ENCODE measurements at regions not wholly inside any gene's neighbourhood (a gene's known extent, or its start where the extent isn't known, plus 50 kb on each side); places are given as distances from the start of the nearest gene placed in this dataset.

- Histone ChIP-seq H3K4me3 (ENCODE audit: low read depth, low read length) (no peak overlapping the region), H3K9me3 (ENCODE audit: control insufficient read depth, insufficient read depth, low read length) (no peaks in the 10 kb centered on the region), H3K27me3 (ENCODE audit: control insufficient read depth, insufficient read depth, low read length) (no peaks in the 10 kb centered on the region), H3K4me1 (ENCODE audit: control insufficient read depth, insufficient read depth, low read length) (no peaks in the 10 kb centered on the region), H3K27ac (ENCODE audit: low read depth, low read length) (no peak overlapping the region), H3K36me3 (ENCODE audit: control insufficient read depth, insufficient read depth, low read length) (no peaks in the 10 kb centered on the region)
- WGBS (ENCODE audit: insufficient coverage), result 67% methylated on average over 2 of the region's 2 CpGs
- no peak for DNase-seq (ENCODE audit: low read depth in 4 of 6, low spot score in 6 of 6)
These were observed 85.7 kb downstream of the GJA1 start for GRCh38 chr6:121521164-121521555.

GRCh38 chr6:121522265-121522664 lies 86.8 kb downstream of the GJA1 start:
- DNase-seq (ENCODE audit: low read depth in 4 of 6, low spot score in 6 of 6), result no peak
- Histone ChIP-seq H3K4me1 (ENCODE audit: control insufficient read depth, insufficient read depth, low read length) (no peaks in the 10 kb centered on the region), H3K27me3 (ENCODE audit: control insufficient read depth, insufficient read depth, low read length) (no peaks in the 10 kb centered on the region), H3K9me3 (ENCODE audit: control insufficient read depth, insufficient read depth, low read length) (no peaks in the 10 kb centered on the region), H3K4me3 (ENCODE audit: low read depth, low read length) (no peak overlapping the region), H3K27ac (ENCODE audit: low read depth, low read length) (no peak overlapping the region), H3K36me3 (ENCODE audit: control insufficient read depth, insufficient read depth, low read length) (no peaks in the 10 kb centered on the region)
- WGBS (ENCODE audit: insufficient coverage), result 58% methylated on average over 2 of the region's 2 CpGs

GRCh38 chr6:121522771-121523386 lies 87.4 kb downstream of the GJA1 start:
- Histone ChIP-seq H3K27me3 (ENCODE audit: control insufficient read depth, insufficient read depth, low read length) (no peaks in the 10 kb centered on the region), H3K4me1 (ENCODE audit: control insufficient read depth, insufficient read depth, low read length) (no peaks in the 10 kb centered on the region), H3K27ac (ENCODE audit: low read depth, low read length) (no peak overlapping the region), H3K36me3 (ENCODE audit: control insufficient read depth, insufficient read depth, low read length) (no peaks in the 10 kb centered on the region), H3K4me3 (ENCODE audit: low read depth, low read length) (no peak overlapping the region), H3K9me3 (ENCODE audit: control insufficient read depth, insufficient read depth, low read length) (no peaks in the 10 kb centered on the region)
- 100% methylated on average over 1 of the region's 3 CpGs for WGBS (ENCODE audit: insufficient coverage)
- DNase-seq (ENCODE audit: low read depth in 4 of 6, low spot score in 6 of 6), result no peak

- no peak for DNase-seq (ENCODE audit: low read depth in 4 of 6, low spot score in 6 of 6)
- Histone ChIP-seq H3K9me3 (ENCODE audit: control insufficient read depth, insufficient read depth, low read length) (no peaks in the 10 kb centered on the region), H3K27me3 (ENCODE audit: control insufficient read depth, insufficient read depth, low read length) (no peaks in the 10 kb centered on the region), H3K27ac (ENCODE audit: low read depth, low read length) (no peak overlapping the region), H3K4me1 (ENCODE audit: control insufficient read depth, insufficient read depth, low read length) (no peaks in the 10 kb centered on the region), H3K36me3 (ENCODE audit: control insufficient read depth, insufficient read depth, low read length) (no peaks in the 10 kb centered on the region), H3K4me3 (ENCODE audit: low read depth, low read length) (no peak overlapping the region)
- WGBS (ENCODE audit: insufficient coverage), result 78% methylated on average over 6 of the region's 7 CpGs
These were observed 88.2 kb downstream of the GJA1 start for GRCh38 chr6:121523628-121524027.

- no CpG with 5 or more reads among the region's 1 CpG for WGBS (ENCODE audit: insufficient coverage)
- Histone ChIP-seq H3K27ac (ENCODE audit: low read depth, low read length) (no peak overlapping the region), H3K4me1 (ENCODE audit: control insufficient read depth, insufficient read depth, low read length) (no peaks in the 10 kb centered on the region), H3K9me3 (ENCODE audit: control insufficient read depth, insufficient read depth, low read length) (no peaks in the 10 kb centered on the region), H3K36me3 (ENCODE audit: control insufficient read depth, insufficient read depth, low read length) (no peaks in the 10 kb centered on the region), H3K4me3 (ENCODE audit: low read depth, low read length) (no peak overlapping the region), H3K27me3 (ENCODE audit: control insufficient read depth, insufficient read depth, low read length) (no peaks in the 10 kb centered on the region)
- DNase-seq (ENCODE audit: low read depth in 4 of 6, low spot score in 6 of 6), result no peak
These were observed 90.8 kb downstream of the GJA1 start for GRCh38 chr6:121526282-121526681.

GRCh38 chr6:121531658-121532169 lies 96.3 kb downstream of the GJA1 start:
- H3K27ac ChIP-seq (ENCODE audit: low read depth, low read length), result no peak overlapping the region
- no peaks in the 10 kb centered on the region for H3K9me3 ChIP-seq (ENCODE audit: control insufficient read depth, insufficient read depth, low read length)
- H3K4me1 ChIP-seq (ENCODE audit: control insufficient read depth, insufficient read depth, low read length), result no peaks in the 10 kb centered on the region
- H3K4me3 ChIP-seq (ENCODE audit: low read depth, low read length), result no peak overlapping the region
- no peaks in the 10 kb centered on the region for H3K36me3 ChIP-seq (ENCODE audit: control insufficient read depth, insufficient read depth, low read length)
- no peaks in the 10 kb centered on the region for H3K27me3 ChIP-seq (ENCODE audit: control insufficient read depth, insufficient read depth, low read length)
- peak in 1 of 6 donors; percentile 52 for DNase-seq (ENCODE audit: low read depth in 4 of 6, low spot score in 6 of 6)
- 41% methylated on average over 3 of the region's 4 CpGs for WGBS (ENCODE audit: insufficient coverage)

- peak in 1 of 6 donors; percentile 12 for DNase-seq (ENCODE audit: low read depth in 4 of 6, low spot score in 6 of 6)
- Histone ChIP-seq H3K36me3 (ENCODE audit: control insufficient read depth, insufficient read depth, low read length) (no peaks in the 10 kb centered on the region), H3K4me3 (ENCODE audit: low read depth, low read length) (no peak overlapping the region), H3K27ac (ENCODE audit: low read depth, low read length) (no peak overlapping the region), H3K4me1 (ENCODE audit: control insufficient read depth, insufficient read depth, low read length) (no peaks in the 10 kb centered on the region), H3K27me3 (ENCODE audit: control insufficient read depth, insufficient read depth, low read length) (no peaks in the 10 kb centered on the region), H3K9me3 (ENCODE audit: control insufficient read depth, insufficient read depth, low read length) (no peaks in the 10 kb centered on the region)
- WGBS (ENCODE audit: insufficient coverage), result no CpG with 5 or more reads among the region's 3 CpGs
These were observed 97.9 kb downstream of the GJA1 start for GRCh38 chr6:121533321-121533841.

- no peak for DNase-seq (ENCODE audit: low read depth in 4 of 6, low spot score in 6 of 6)
- H3K27me3 ChIP-seq (ENCODE audit: control insufficient read depth, insufficient read depth, low read length), result no peaks in the 10 kb centered on the region
- H3K9me3 ChIP-seq (ENCODE audit: control insufficient read depth, insufficient read depth, low read length), result no peaks in the 10 kb centered on the region
- no peaks in the 10 kb centered on the region for H3K36me3 ChIP-seq (ENCODE audit: control insufficient read depth, insufficient read depth, low read length)
- no peak overlapping the region for H3K27ac ChIP-seq (ENCODE audit: low read depth, low read length)
- H3K4me1 ChIP-seq (ENCODE audit: control insufficient read depth, insufficient read depth, low read length), result no peaks in the 10 kb centered on the region
- no peak overlapping the region for H3K4me3 ChIP-seq (ENCODE audit: low read depth, low read length)
- 90% methylated on average over 2 of the region's 4 CpGs for WGBS (ENCODE audit: insufficient coverage)
These were observed 100.3 kb downstream of the GJA1 start for GRCh38 chr6:121535777-121536176.

- H3K27me3 ChIP-seq (ENCODE audit: control insufficient read depth, insufficient read depth, low read length), result no peaks in the 10 kb centered on the region
- 54% methylated on average over 2 of the region's 2 CpGs for WGBS (ENCODE audit: insufficient coverage)
- H3K4me3 ChIP-seq (ENCODE audit: low read depth, low read length), result no peak overlapping the region
- DNase-seq (ENCODE audit: low read depth in 4 of 6, low spot score in 6 of 6), result no peak
- H3K27ac ChIP-seq (ENCODE audit: low read depth, low read length), result no peak overlapping the region
- no peaks in the 10 kb centered on the region for H3K4me1 ChIP-seq (ENCODE audit: control insufficient read depth, insufficient read depth, low read length)
- H3K9me3 ChIP-seq (ENCODE audit: control insufficient read depth, insufficient read depth, low read length), result no peaks in the 10 kb centered on the region
- no peaks in the 10 kb centered on the region for H3K36me3 ChIP-seq (ENCODE audit: control insufficient read depth, insufficient read depth, low read length)
These were observed 100.9 kb downstream of the GJA1 start for GRCh38 chr6:121536345-121536744.

- DNase-seq (ENCODE audit: low read depth in 4 of 6, low spot score in 6 of 6), result peak in 1 of 6 donors; percentile 25
- no CpG with 5 or more reads among the region's 1 CpG for WGBS (ENCODE audit: insufficient coverage)
- H3K27ac ChIP-seq (ENCODE audit: low read depth, low read length), result no peak overlapping the region
- H3K4me1 ChIP-seq (ENCODE audit: control insufficient read depth, insufficient read depth, low read length), result no peaks in the 10 kb centered on the region
- H3K36me3 ChIP-seq (ENCODE audit: control insufficient read depth, insufficient read depth, low read length), result no peaks in the 10 kb centered on the region
- H3K9me3 ChIP-seq (ENCODE audit: control insufficient read depth, insufficient read depth, low read length), result no peaks in the 10 kb centered on the region
- H3K27me3 ChIP-seq (ENCODE audit: control insufficient read depth, insufficient read depth, low read length), result no peaks in the 10 kb centered on the region
- no peak overlapping the region for H3K4me3 ChIP-seq (ENCODE audit: low read depth, low read length)
These were observed 104.0 kb downstream of the GJA1 start for GRCh38 chr6:121539439-121539838.

All from spinal cord (tissue), 9 donors.